KBM-7 (cell line): ENCODE measurements at regions not wholly inside any gene's neighbourhood (a gene's known extent, or its start where the extent isn't known, plus 50 kb on each side); places are given as distances from the start of the nearest gene placed in this dataset.

Source experiments
- DNase-seq: peaks from one replicate; pipeline ENCODE4 v3.0.0-alpha.2; 2015
- in situ Hi-C: fragments of 300-500 bp; cut with MboI; formaldehyde crosslinking; loops from 2 replicates; pipeline ENCODE4 v1.14.3; 2020; ENCODE audit warnings: low sequenced_read_pairs, low pct_unique_long_range_greater_than_20kb, mixed read lengths

DNA sequence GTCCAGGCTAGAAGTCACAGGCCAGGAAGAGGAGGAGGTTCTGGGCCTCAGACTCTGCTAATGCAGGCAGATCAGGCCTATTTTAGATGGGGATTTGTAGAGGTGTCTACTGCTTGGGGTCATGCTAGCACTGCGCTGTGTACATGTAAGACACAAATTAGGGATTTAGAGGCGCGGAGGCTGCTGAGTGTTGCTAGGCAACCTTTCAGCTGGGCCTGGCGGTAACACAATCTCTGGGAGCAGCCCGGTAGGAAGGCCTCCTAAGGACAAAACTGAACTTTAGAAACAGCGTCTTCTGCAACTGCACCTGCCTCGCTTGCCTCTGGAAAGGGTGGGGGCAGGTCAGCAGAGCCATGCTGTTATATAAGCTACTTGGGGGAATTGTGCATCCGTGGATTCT is 147.9 kb downstream of the MACROH2A1 start:
- in situ Hi-C loops = no loop called here
- no peak for DNase-seq

DNA sequence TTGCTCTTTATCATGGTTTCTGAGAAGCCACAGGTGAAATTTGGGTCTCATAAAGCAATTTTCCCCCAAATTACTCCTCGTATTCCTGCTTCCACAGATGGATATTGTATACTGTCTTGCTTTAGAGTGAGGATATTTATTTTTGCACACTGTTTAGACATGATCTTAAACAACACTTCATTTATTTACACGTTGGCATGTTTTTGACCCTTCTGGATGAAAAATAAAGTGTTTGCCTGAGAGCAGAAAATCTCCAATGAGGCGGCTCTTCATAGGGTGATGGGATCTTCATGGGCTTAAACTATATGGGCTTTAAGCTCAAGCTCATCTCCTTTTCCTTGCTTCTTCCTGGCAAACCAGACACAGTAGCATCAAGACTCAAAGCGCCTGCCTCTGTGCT is 148.4 kb downstream of the MACROH2A1 start:
- DNase-seq = no peak
- in situ Hi-C loops = no loop called here

GRCh38 chr5:135249658-135250057 is 149.4 kb downstream of the MACROH2A1 start:
- DNase-seq = no peak
- in situ Hi-C loops = no loop called here

GRCh38 chr5:135248801-135249231 is 150.2 kb downstream of the MACROH2A1 start:
- in situ Hi-C loops = no loop called here
- DNase-seq = no peak

DNA sequence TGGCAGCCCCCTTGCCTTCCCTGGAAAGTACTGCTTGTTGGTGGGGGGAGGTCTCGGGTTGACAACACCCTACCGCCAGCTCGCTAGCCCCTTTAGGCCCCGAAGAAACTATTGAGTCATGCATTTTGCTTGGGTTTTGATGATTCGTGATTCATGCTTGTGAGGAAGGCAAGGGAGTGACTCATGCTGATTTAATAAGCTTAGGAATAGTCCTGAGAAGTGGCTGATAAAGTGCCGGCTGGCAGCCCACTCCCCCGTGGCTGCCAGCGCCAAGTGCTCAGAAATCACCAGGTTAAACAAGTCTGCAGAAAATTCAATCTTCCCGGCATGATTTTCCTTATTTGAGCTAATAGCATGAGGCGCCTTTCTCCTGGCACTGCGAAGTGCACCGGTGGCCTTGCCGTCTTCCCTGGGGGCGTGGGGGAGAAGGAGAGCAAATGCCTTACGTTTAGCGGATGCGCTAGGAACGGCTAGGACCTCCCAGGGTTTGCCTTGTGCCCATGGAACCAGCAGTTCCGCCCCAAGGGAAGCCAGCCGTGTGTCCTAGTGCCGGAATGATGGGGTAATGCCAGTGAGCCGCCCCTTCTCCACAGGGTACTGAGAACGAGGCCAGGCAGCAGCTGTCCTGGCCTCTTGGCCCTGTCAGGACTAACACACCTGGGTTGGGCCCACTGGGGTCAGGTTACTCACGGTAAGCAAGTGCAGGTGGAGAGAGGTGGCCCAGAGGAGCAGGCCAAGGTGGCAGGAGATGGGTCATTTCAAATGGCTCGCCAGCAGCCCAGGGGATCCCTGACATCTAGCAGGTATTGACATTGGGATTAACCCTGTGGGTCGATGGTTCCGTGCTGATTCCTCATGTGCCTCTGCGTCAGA is 151.9 kb downstream of the MACROH2A1 start:
- in situ Hi-C loops = no loop called here
- DNase-seq = no peak

DNA sequence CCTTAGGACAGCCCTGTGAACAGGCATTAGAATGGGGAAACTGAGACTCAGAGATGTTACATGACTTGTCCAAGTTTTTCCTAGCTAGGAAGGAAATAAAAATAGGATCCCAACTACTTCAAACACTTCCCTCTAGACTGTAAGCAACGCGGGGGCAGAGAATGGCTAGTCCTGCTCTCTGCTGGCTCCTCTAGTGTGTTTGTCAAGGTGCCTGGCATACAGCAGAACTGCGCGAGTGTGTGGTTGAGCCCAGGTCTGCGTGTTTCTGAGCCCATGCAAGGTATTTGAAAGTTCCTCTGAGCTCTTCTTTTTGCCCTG is 152.5 kb downstream of the MACROH2A1 start:
- in situ Hi-C loops = no loop called here
- DNase-seq = no peak

DNA sequence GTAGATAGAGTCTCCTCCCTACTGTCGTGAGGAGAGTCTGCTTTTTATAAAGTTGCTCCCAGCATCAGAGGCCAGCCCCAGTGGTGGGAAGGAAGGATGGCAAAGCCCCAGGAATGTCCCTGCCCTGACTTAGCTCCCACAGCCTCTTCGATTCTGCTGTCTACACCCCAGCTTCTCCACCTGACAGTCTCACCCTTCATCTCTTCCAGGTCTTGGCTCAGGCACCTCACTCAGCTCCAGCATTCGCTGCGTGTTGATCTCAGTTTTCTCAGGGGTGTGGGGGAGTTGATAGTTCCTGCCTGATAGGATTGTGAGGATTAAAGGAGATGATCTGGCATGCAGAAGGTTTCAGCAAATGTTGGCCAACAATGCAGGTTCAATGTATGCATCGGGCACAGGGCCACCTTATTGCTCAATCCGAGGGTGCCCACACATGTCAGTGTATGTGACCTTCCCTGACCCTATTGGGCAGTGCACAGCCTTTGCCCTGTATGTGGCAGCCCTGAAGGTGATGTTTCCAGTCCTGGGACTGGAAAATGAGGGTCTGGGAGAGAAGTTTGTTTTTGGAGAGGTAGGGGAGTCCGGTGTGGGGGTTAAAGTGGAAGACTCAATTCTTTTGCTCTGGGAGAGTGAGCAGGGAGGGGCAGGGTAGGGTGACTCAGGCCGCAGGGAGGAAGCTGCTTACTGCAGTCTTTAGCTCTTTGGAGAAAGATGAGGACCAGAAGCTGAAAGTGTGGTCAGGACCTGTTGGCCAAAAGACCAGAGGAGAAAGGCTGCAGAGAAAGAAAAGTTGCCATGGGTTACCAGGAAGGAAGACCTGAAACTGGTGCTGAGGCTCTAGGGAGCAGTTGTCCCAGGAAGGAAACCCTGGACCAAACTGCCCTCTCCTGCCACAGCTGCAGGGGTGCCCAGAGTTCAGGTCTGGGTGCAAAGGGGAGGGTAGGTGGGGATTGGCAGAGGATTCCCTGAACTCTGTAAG is 153.2 kb downstream of the MACROH2A1 start:
- DNase-seq = no peak
- in situ Hi-C loops = no loop called here

DNA sequence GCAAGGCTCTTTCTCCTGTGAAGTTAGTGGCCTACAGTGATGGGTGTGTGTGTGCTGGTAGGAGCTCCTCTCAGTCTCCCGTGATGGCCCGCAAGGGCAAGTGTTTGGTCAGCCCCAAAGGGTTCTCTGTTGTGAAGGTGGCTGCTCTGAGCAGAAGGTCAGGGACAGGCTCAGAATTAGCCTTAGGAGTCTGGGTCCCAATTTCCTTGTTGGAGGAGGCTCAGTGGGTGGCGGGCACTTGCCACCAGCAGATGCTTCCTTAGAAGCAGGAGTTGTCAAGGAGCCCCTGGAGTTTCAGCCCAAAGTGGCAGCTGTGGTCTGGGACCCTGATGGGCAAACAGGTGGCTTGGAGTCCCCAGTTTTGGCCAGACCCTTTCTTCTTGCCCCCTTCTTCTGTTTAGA is 154.4 kb downstream of the MACROH2A1 start:
- in situ Hi-C loops = no loop called here

GRCh38 chr5:135243556-135244285 is 155.3 kb downstream of the MACROH2A1 start:
- in situ Hi-C loops = no loop called here
- no peak for DNase-seq

More for the DNA sequence above, 154.4 kb downstream of the MACROH2A1 start:
- no peak for DNase-seq

DNA sequence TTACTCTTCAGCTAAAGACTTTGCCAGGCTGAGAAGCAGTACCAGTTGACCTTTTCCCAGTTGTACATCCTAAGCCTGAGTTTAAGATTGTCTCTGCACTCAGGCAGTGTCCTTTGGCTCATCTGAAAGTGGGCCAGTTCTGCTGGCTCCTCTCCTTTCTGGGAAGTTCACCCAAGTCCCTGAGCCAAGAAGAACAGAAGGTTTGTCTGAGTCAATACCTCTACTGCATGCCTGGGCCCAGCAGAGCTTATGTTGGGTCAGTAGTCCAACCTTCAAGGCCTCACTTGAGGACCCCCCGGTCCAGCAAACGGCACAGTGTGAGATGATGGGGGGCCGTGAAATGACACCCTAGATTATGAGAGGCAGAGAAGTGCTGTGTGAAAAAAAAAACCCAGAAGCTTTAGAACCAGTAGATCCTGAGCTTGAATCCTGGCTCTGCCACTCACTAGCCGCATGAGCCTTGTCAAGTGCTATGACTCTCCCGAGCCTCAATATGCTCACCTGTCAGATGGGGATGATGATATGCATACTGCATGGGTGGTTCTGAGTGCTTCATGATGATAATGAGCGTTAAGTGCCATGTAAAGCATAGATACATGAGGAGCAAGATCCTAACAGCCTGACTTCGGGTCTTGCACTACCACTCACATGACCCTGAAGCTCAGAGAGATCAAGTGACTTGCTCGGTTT is 156.0 kb downstream of the MACROH2A1 start:
- in situ Hi-C loops = no loop called here
- no peak for DNase-seq

GRCh38 chr5:135242021-135242865 is 156.8 kb downstream of the MACROH2A1 start:
- in situ Hi-C loops = no loop called here
- DNase-seq = no peak

GRCh38 chr5:135241536-135241935 is 157.5 kb downstream of the MACROH2A1 start:
- no peak for DNase-seq
- in situ Hi-C loops = no loop called here

DNA sequence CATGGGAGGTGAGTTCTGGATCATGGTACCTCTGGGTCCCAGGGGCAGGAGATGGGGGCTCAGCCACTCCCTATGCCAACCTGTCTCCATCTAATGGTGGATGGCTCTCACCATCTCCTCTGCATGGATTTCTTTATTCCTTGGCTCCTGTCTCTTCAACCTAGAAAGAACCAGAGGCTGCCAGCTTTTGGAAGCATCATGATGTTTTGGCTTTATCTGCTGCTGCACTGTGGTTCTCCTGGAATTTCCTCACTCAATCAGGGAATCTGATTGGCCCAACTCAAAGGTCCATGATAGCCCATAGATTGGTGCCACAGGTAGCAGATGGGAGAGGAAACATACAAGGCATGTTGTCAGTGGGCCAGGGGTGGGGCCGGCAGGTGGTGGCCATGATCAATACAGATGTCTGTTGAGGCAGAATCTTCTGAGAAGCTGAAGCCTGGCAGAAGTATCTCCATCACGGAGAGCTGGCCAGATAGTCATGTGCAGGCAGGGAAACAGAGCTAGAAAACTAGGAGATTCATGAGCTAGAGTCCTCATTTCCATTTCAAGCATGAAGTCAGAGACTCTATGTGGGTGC is 158.2 kb downstream of the MACROH2A1 start:
- DNase-seq = no peak
- in situ Hi-C loops = no loop called here

GRCh38 chr5:135240283-135240633 is 158.8 kb downstream of the MACROH2A1 start:
- in situ Hi-C loops = no loop called here
- DNase-seq = no peak

DNA sequence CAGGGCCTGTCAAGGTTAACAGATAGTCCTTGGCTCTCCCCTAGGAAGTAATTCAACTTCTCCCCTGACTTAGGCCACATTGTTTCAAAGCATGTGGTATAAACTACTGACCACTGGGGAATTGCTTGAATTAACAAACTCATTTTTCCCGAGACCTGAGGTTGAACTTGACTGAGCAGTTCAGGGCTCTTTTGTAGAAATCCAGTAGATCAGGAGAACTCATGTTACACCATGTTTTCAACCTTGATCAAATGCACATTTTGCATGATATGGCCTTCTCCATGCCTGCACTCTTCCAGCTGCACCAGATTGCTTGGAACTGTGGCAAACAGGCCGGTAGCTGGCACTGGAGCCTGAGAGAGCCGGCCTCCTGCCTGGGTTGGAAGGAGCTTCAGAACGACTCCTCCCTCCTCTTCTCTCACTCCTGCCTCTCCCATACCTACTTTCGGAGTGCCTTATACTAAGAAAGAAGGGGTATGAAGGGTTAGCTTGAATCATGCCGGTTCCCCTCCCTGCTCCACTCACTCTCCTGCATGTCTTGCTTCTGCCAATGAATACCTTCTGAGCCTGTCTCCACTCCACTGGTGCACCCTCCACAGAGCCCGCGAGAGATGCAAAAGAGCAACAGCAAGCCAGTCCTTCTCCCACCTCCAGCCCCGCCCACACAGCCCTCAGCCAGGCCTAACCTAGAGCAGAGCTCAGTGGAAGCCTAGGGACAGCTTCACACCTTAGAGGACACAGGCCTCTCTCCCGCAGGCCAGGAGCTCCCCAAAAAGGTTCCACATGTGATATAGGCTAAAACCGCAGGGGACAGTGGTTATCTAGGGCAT is 159.4 kb downstream of the MACROH2A1 start:
- in situ Hi-C loops = no loop called here
- no peak for DNase-seq

- no peak for DNase-seq
- in situ Hi-C loops = no loop called here
Measured at GRCh38 chr5:135238622-135239452, 160.2 kb downstream of the MACROH2A1 start.
